HG03565 (cell line): ENCODE measurements at regions not wholly inside any gene's neighbourhood (a gene's known extent, or its start where the extent isn't known, plus 50 kb on each side); places are given as distances from the start of the nearest gene placed in this dataset.

Source experiments
- ATAC-seq: cut with Tn5 transposase; IDR thresholded peaks from one replicate; pipeline ENCODE4 v1.9.1; 2021; ENCODE audit warnings: mild to moderate bottlenecking, moderate library complexity; ENCODE audit not compliant: unreplicated experiment

- ATAC-seq, result no peak
Observed at GRCh38 chr4:1543561-1543960, 137.3 kb upstream of the NKX1-1 start.

GRCh38 chr4:1542516-1543320 lies 136.5 kb upstream of the NKX1-1 start:
- no peak for ATAC-seq

- ATAC-seq, result no peak
Observed at GRCh38 chr4:1542226-1542490, 135.9 kb upstream of the NKX1-1 start.

GRCh38 chr4:1541449-1542225 lies 135.4 kb upstream of the NKX1-1 start:
- ATAC-seq, result no peak

- ATAC-seq, result no peak
Observed at GRCh38 chr4:1540601-1541375, 134.5 kb upstream of the NKX1-1 start.

DNA sequence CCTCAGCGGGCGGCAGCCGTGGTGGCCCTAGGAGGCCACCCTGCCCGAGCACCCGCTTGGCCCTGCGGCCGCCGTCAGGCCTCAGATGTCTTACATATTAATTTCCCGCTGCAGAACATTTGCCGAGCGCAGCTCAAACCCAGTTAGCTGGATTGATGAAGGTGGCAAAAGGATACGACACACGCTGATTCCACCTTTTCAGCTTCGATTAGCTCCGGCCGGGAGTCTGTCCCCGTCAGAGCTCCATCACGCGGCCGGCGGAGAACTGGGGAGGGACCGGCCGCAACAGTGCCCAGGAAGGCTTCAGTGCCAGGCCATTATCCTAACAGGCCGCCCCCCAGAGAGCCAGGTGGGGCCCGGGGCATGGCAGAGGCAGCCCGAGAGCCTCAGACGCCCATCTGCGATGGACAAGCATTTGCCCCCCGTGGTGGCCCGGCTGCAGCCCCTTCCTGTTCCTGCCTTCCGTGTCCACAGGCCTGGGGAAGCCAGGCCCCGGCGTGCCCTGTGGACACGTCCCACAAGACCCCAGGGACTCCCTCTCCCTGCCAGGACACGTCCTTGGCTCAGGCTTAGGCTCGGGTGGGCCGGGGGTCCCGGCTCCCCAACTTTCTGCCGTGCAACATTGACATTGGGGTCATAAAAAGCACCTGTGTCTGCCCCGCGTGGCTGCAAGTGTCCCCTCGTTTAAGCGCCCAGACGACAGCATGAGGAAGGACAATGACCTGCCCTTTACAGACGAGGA lies 133.8 kb upstream of the NKX1-1 start:
- no peak for ATAC-seq

DNA sequence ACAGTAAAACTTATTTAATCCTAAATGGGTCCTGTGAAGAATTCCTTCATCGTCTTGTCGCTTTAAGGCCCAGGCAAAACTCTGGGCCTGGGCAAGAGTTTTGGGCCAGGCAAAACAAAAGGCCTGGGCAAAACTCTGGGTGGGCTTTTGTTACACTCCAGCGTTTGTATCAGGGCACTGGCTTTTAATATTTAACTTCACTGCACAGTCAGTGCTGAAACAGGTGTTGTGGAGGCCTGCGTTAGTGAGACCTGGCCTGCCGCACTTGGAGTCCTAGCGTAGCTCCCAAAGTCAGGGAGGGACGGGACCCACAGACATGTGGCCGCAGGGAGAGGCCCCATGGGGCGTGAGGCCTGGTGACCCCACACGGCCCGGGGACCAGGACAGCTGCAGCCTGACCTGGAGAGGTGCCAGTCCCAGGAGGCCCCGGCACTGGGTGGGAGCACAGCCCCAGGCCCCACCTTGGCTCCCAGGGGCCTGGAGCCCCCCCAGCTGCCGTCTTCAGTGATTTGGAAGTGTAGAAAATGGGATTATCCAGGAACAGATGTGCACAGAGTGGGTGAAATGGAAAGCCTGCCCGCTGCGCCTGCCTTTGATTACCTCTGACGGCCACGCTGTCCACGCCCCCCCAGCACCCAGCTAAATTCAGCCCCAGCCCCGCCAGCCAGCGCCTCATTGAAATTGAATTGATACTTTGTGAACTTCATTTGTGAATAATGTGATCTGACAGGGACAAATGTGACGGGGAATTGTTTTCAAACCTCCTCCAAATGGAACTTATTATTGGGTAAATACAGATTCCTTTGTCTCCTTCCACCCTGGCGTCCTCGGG lies 132.9 kb upstream of the NKX1-1 start:
- no peak for ATAC-seq

DNA sequence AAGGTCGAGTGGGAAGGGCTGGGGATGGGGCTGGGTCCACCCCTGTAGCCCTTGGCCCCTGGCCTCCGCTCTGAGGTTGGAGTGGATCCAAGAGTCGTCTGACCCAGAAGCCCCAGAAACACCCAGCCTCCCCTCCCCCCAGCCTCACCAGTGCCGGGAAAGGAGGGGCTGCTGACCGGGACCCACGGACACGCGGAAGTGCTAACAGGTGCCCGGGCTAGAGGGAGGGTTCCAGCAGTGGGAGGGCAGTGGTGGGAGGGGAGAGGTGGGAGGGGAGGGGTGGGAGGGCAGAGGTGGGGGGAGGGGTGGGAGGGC lies 131.8 kb upstream of the NKX1-1 start:
- ATAC-seq, result no peak

GRCh38 chr4:1537410-1538095 lies 131.3 kb upstream of the NKX1-1 start:
- ATAC-seq, result no peak

GRCh38 chr4:1536579-1537409 lies 130.6 kb upstream of the NKX1-1 start:
- ATAC-seq, result no peak

GRCh38 chr4:1535926-1536578 lies 129.8 kb upstream of the NKX1-1 start:
- ATAC-seq, result no peak

GRCh38 chr4:1534876-1535526 lies 128.8 kb upstream of the NKX1-1 start:
- ATAC-seq, result no peak

DNA sequence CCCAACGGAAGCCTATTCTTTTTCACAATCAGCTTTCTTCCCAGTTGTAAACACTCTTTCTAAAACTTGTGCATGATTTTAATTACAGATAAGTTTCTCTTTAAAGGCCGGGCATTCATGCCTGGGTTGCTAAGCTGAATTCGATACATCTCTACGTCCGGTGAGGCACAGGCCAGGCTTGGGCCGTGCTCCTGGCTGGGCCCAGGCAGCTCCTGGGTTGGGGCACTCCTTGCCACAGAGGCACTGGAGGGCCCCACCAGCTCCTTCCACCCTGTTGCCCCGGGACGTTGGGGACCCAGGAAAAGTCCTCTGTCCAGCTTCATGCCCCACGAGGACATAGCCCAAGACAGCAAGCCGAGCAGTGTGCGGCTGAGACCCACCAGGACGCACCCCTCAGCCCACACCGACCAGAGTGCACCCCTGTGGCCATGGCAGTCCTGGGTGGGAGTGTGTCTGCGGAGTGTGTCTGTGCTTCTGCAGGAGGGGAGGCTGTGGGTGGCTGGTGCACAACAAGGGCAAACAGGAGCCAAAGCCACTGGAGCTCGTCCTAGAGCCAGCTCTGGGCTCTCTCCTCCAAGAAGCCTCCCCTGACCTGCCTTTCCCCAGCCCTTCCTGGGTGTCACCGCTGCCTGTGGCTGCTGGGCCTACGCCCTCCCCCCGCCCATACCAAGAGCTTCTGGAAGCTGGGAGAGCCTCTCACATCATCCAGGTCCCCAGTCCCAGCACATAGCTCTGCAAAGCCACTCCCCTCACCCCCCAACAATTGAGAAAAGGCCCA lies 128.0 kb upstream of the NKX1-1 start:
- no peak for ATAC-seq

DNA sequence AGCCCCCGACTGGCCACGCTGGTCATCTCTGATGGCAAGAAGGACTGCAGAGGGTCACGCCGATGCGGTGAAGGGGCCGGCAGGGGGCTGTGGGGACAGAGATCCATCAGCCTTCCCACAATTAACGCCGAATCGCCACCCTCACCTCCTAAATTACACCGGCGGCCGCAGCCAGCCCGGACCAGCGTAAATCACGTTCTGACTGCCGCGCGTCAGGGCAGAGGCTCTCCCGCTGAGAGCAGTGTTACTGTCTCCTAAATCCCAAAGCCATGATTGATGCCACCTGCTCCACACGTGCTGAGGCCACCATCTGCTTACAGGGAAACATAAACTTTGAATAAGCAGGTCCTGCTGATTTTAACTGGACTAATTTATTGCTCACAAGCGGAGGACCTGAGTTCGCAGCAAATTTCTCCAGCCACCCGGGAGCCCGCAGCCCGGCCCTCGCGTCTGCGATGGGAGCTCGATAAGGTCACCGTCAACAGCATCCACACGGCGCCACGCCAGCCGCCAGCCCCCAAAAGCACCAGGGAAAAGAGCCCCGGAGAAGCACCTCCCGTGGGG lies 127.3 kb upstream of the NKX1-1 start:
- ATAC-seq, result no peak

DNA sequence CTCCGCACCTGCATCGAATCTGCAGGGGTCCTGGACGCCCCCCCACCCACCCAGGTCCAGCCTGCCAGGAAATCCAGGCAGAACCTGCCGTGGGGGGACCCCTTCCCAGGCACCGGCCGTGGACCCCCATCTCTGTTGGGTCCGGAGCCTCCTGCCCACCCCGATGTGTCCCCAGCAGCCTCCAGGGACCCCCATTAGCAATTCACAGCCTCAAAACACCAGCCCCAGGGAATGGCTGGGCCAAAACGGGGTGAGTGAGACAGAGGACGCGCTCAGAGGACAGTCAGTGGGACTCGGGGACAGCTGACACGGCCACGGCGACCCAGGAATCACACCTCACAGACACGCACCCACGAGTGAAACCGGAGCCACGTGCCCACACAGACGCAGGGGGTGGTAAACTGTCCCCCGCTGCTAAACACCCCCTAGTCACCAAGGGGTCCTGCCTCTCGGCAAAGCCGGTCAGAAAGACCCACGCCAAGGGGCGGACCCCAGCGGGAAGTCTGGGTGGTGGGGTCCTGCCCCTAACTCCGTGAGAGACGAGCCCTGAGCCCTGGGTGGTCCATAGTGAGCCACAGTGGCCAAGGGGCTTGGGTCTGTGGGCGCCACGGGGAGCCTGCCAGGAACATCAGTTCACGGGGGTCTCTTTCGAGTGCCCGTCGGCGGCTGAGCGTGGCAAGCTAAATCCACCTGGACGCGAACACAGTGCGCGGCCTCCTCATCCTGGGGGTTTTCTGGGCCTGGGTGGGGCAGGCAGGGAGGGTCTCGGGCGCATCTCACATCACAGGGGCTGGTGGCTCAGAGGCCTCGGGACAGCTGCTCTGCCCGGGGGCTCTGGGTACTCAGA lies 126.5 kb upstream of the NKX1-1 start:
- ATAC-seq, result no peak
